Left cardiac atrium (tissue), 4 donors: ENCODE measurements at regions not wholly inside any gene's neighbourhood (a gene's known extent, or its start where the extent isn't known, plus 50 kb on each side); places are given as distances from the start of the nearest gene placed in this dataset.
"Not testable (repeated sequence)": the region's sequence is repeated elsewhere in the genome, so short reads cannot be mapped to it uniquely, and the experiment has no call there.

Source experiments
- ATAC-seq, 2 donors: fragments of 200-7000 bp; cut with Tn5 transposase; one replicate each; pipeline ENCODE4 v1.9.1; 2020; ENCODE audit warnings: mild to moderate bottlenecking in 2 of 2, moderate library complexity in 2 of 2
- DNase-seq: peaks from one replicate; pipeline ENCODE4 v3.0.0-alpha.2; 2020
- intact Hi-C, 2 donors: fragments of 100-400 bp; cut with DNase I; formaldehyde crosslinking; loops; one replicate each; pipeline versions ENCODE4 v1.14.1 to v1.15.1; 2022 to 2023
- donor health status: DM: no; HTN: yes; CAD: no.
- donor health status: DM: no; HTN: yes; CAD: no; lungs with severe emphysema.
- donor health status: DM: yes; HTN: yes; CAD: no.
- donor health status: Dilated cardiomyopathy.

- no peak for ATAC-seq
- intact Hi-C loops: no loop called here
These were observed 236.1 kb downstream of the NXPE2 start for GRCh38 chr11:114914231-114915005.

GRCh38 chr11:114915871-114916805 lies 237.8 kb downstream of the NXPE2 start:
- intact Hi-C loops: no loop called here
- no peak for ATAC-seq

More at GRCh38 chr11:114914231-114915005, 236.1 kb downstream of the NXPE2 start:
- DNase-seq: no peak

DNA sequence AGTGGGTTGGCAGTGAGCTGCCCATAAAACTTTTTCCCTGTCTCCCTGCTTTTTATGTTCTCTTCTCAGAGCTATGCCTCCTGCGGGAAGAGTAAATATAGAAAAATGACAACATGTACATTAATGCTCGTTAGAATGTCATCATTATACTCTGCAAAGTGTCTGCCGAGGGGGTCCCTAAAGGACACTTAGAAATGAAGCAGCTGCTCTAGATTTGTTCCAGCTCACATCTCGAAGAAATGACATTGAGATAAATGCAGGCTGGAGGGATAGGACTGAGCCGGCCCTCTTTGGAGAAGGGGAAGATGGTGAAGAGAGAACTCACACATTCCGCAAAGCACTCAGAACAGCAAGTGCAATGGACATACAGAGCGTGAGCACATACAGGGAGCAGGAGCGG lies 240.0 kb downstream of the NXPE2 start:
- intact Hi-C loops: no loop called here
- DNase-seq: no peak
- no peak for ATAC-seq

More at GRCh38 chr11:114915871-114916805, 237.8 kb downstream of the NXPE2 start:
- DNase-seq: no peak

DNA sequence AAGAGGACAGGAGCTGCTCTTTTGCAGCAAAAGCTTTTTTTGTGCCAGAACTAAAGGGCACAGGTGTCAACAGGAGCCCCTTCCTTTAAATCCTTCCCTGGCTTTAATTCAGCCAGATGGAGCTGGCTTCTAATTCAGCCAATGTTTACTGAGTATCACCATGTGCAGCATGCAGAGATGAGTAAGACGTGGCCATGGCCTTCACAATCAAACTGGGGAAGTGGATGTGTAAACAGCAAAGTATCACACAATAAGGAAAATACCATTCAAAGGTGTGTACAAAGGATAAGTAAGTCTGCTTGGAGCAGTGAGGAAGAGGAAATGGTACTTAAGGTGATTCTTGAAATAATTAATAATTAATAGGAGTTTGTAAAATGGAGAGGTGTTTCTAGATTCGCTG lies 243.4 kb downstream of the NXPE2 start:
- DNase-seq (no peak), ATAC-seq (no peak)
- intact Hi-C loops: no loop called here

DNA sequence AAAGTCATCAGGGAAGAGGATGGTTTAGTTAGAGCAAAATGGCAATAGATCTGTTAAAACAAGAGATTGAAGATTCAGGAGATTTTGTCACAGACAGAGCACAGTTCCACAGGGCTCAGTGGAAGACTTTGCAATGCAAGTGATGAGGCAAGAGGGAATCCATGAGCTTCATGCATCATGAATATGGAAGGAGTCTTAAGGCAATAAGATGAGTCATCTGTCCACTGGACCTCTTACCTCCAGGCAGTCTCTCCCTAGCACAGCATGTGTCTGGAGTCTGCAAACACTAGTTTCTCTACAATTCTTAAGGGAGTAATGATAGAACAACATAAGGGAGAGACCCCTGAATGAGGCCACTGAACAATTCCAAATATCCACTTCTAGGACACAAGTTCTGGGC lies 245.7 kb downstream of the NXPE2 start:
- no peak for ATAC-seq
- no peak for DNase-seq
- intact Hi-C loops: no loop called here

GRCh38 chr11:114925591-114925990 lies 247.3 kb downstream of the NXPE2 start:
- intact Hi-C loops: no loop called here
- DNase-seq: no peak
- no peak for ATAC-seq

- no peak for DNase-seq
- intact Hi-C loops: no loop called here
- no peak for ATAC-seq
These were observed 250.0 kb downstream of the NXPE2 start for GRCh38 chr11:114928260-114928870.

DNA sequence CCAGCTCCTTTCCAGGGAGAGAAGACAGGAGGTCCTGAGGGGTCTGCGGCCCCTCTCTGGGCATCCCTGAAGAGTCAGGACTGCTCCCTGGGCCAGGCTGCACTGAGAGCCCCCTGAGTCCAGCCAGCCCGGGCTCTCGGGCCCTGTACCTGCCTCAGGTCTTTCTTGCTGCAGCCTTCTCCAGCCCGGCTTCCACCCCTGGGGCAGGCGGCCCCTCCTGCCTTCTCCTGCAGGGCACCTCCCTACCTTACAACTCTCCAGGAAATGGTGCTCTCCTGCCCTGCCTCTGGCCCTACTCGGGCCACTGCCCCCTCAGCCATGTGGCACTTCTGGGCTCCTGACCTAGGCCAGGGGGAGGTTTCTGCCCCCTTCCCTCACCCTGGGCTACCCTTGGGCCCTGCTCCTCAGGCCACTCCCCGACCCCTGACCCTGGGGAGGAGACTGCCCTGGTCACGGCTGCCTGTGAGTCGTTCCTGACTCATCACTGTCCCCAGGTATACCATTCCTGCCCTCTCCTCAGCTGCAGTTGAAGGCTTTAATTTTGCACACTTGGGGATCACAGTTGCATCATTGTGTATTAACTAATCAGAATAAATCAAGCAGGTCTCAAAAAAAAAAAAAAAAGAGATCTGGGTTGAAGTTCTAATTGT lies 251.1 kb downstream of the NXPE2 start:
- ATAC-seq (no peak), DNase-seq (no peak)
- intact Hi-C loops: no loop called here

GRCh38 chr11:114938799-114939198 lies 260.5 kb downstream of the NXPE2 start:
- DNase-seq: no peak
- intact Hi-C loops: no loop called here
- ATAC-seq: no peak

DNA sequence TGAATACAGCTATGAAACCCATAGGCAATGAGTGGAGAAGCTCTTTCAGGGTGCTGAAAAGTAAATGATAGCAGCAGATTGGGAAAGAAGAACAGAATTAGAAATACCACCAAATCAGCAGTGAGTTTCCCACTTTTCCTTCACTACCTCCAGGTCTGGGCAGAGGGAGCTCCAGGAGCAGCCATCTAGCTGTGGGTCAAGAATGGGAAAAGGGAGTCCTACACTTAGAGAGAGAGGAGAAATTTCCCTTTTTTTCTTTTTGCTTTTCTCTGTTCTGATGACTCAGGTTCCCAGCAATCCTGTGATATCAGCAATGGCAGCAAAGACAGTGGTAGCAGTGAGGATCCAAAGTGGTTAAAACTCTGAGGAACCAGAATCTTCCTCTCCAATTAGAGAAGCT lies 263.9 kb downstream of the NXPE2 start:
- intact Hi-C loops: no loop called here
- ATAC-seq: no peak

GRCh38 chr11:114949614-114950351 lies 271.5 kb downstream of the NXPE2 start:
- ATAC-seq: no peak
- DNase-seq: no peak
- intact Hi-C loops: loop anchor here (5.0 to 10.0 kb wide), 3 partner anchors 152 to 175 kb away; no protein-coding TSS in a partner anchor

More for the DNA sequence above, 263.9 kb downstream of the NXPE2 start:
- DNase-seq: no peak

DNA sequence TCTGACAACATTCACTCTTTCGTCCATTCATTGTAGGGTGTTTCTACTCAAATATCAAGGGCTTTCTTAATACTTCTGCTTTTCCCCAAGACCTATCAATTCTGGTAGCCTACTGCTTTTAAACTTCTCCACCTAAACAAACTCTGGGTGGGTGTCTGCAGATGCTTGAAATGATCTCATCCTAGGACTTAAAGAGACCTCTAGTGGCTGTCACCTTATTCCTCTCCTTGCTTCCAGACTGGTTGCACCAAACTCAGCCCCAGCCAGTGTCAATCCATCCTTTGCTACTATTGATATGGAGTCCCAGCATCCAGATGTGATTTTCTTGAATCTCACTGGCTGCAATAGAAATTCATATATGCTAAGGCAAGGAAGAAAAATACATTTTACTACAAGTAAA lies 274.7 kb downstream of the NXPE2 start:
- ATAC-seq (peak in 1 of 2 donors; percentile 35), DNase-seq (no peak)
- intact Hi-C loops: loop anchor here (5.0 to 10.0 kb wide), 3 partner anchors 156 to 178 kb away; no protein-coding TSS in a partner anchor

GRCh38 chr11:114955923-114956322 lies 277.6 kb downstream of the NXPE2 start:
- no peak for ATAC-seq
- DNase-seq: no peak
- intact Hi-C loops: loop anchor here in 1 of 2 donors (10.0 kb wide), 1 partner anchor 181 kb away; no protein-coding TSS in a partner anchor

DNA sequence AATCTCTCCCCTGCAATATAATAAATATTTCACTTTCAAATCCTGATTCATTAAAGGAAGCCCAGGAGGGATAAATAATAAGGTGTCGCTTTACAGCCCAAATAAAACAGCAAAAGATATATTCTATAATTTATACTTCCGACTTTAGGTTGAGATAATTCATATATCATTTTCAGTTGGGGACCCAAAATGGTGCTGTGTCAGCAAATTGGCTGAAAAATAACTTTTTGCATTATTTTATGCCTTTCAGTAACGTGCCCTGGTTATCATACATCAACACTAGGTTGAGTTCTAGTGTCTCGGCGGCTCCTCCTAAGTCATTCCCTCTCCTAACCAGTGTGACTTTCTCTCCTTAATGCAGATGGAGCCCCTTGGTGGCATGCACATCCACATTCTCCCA lies 278.2 kb downstream of the NXPE2 start:
- no peak for ATAC-seq
- DNase-seq: no peak
- intact Hi-C loops: loop anchor here in 1 of 2 donors (10.0 kb wide), 1 partner anchor 182 kb away; no protein-coding TSS in a partner anchor

DNA sequence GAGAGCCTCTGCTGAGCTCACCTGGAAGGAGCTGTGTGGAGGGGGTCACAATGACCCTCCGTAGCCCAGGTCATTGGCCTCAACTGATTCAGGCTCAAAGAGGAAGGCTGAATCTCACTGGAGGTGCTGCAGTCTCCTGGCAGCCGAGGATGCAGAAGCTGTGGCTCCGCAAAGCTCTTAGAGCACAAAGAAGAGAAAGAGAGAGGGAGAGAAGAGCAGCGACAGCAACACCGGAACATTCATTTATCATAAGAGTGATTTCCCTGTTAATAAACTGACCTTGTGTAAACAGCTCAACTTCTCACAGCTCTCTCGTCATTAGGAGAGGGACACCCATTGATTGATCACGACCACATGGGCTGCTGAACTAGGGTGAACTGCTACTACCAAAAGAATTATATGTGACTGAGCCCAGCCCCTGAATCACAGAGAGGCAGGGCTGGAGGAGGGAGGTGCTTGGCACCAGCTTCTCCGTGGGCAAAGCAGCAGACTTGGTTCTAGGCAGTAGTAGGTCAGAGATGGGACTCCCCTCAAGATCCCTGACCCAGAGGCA lies 281.7 kb downstream of the NXPE2 start:
- intact Hi-C loops: loop anchor here in 1 of 2 donors (10.0 kb wide), 1 partner anchor 185 kb away; no protein-coding TSS in a partner anchor
- DNase-seq (no peak), ATAC-seq (no peak)

DNA sequence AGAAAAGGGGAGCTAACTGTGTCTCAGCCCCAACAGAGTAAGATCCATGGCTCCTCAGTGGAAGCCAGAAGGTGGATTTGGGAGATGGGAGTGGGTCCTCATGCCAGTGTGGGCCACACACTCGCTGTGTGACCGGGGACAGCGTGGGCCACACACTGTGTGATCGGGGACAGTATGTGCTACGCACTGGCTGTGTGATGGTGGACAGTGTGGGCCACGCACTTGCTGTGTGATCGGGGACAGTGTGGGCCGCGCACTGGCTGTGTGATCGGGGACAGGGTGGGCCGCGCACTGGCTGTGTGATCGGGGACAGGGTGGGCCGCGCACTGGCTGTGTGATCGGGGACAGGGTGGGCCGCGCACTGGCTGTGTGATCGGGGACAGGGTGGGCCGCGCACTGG lies 282.5 kb downstream of the NXPE2 start:
- intact Hi-C loops, DNase-seq, ATAC-seq: not testable (repeated sequence)

- intact Hi-C loops: no loop called here
- DNase-seq (no peak), ATAC-seq (no peak)
These were observed 286.4 kb downstream of the NXPE2 start for GRCh38 chr11:114964676-114965214.
